ENCODE measurements at regions not wholly inside any gene's neighbourhood (a gene's known extent, or its start where the extent isn't known, plus 50 kb on each side); places are given as distances from the start of the nearest gene placed in this dataset.

- 90 to 95% methylated on average over 1 of the region's 1 CpG for WGBS, 2 donors
- Histone ChIP-seq H3K36me3 (no peaks in the 10 kb centered on the region), H3K27ac (no peak overlapping the region), H3K27me3 (no peaks in the 10 kb centered on the region), H3K4me1 (no peaks in the 10 kb centered on the region), H3K4me3 (replicated peaks in 1 of 3) (no peak overlapping the region), H3K9me3 (no peaks in the 10 kb centered on the region)
- TF ChIP-seq CTCF (IDR thresholded peaks at IDR 0.05) (no peak), POLR2A (IDR thresholded peaks at IDR 0.05) (no peak)
- intact Hi-C loops (cut with DNase I): no loop called here
- DNase-seq: no peak
These were observed 220.7 kb downstream of the CRPPA start for GRCh38 chr7:16200591-16200990.

- no peak for DNase-seq
- WGBS, 2 donors: 59 to 68% methylated on average over 4 of the region's 4 CpGs
- H3K27me3 ChIP-seq: no peaks in the 10 kb centered on the region
- no peak overlapping the region for H3K27ac ChIP-seq
- intact Hi-C loops (cut with DNase I): no loop called here
- no peaks in the 10 kb centered on the region for H3K4me1 ChIP-seq
- TF ChIP-seq CTCF (IDR thresholded peaks at IDR 0.05) (no peak), POLR2A (IDR thresholded peaks at IDR 0.05) (no peak)
- no peaks in the 10 kb centered on the region for H3K9me3 ChIP-seq
- H3K36me3 ChIP-seq: no peaks in the 10 kb centered on the region
- H3K4me3 ChIP-seq (replicated peaks in 1 of 3): no peak overlapping the region
These were observed 227.7 kb downstream of the CRPPA start for GRCh38 chr7:16193631-16194030.

GRCh38 chr7:16189026-16189715, 232.2 kb downstream of the CRPPA start:
- Histone ChIP-seq H3K36me3 (no peaks in the 10 kb centered on the region), H3K4me3 (replicated peaks in 1 of 3) (no peak overlapping the region), H3K27me3 (no peaks in the 10 kb centered on the region), H3K27ac (no peak overlapping the region), H3K4me1 (no peaks in the 10 kb centered on the region), H3K9me3 (no peaks in the 10 kb centered on the region)
- no peak for TF ChIP-seq POLR2A (IDR thresholded peaks at IDR 0.05)
- TF ChIP-seq CTCF (IDR thresholded peaks at IDR 0.05): no peak
- no peak for DNase-seq
- 88 to 95% methylated on average over 2 of the region's 2 CpGs for WGBS, 2 donors
- intact Hi-C loops (cut with DNase I): no loop called here

- H3K4me3 ChIP-seq (replicated peaks in 1 of 3): no peak overlapping the region
- TF ChIP-seq POLR2A (IDR thresholded peaks at IDR 0.05) (no peak), CTCF (IDR thresholded peaks at IDR 0.05) (no peak)
- H3K27me3 ChIP-seq: no peaks in the 10 kb centered on the region
- no peaks in the 10 kb centered on the region for H3K9me3 ChIP-seq
- no peaks in the 10 kb centered on the region for H3K36me3 ChIP-seq
- H3K27ac ChIP-seq: no peak overlapping the region
- WGBS, 2 donors: 95 to 97% methylated on average over 1 of the region's 1 CpG
- H3K4me1 ChIP-seq: no peaks in the 10 kb centered on the region
- DNase-seq: no peak
- intact Hi-C loops (cut with DNase I): no loop called here
These were observed 234.2 kb downstream of the CRPPA start for GRCh38 chr7:16187131-16187530.

GRCh38 chr7:16178585-16178984, 242.8 kb downstream of the CRPPA start:
- H3K9me3 ChIP-seq: no peaks in the 10 kb centered on the region
- 94 to 98% methylated on average over 2 of the region's 2 CpGs for WGBS, 2 donors
- TF ChIP-seq CTCF (IDR thresholded peaks at IDR 0.05) (no peak), POLR2A (IDR thresholded peaks at IDR 0.05) (no peak)
- H3K27ac ChIP-seq: no peak overlapping the region
- H3K36me3 ChIP-seq: no peaks in the 10 kb centered on the region
- H3K4me1 ChIP-seq: no peaks in the 10 kb centered on the region
- no peak overlapping the region for H3K4me3 ChIP-seq (replicated peaks in 1 of 3)
- no peaks in the 10 kb centered on the region for H3K27me3 ChIP-seq
- DNase-seq: no peak
- intact Hi-C loops (cut with DNase I): no loop called here

Data from thyroid gland (tissue), 4 donors.